DND-41 (cell line): ENCODE measurements at regions not wholly inside any gene's neighbourhood (a gene's known extent, or its start where the extent isn't known, plus 50 kb on each side); places are given as distances from the start of the nearest gene placed in this dataset.
"Not testable (repeated sequence)": the region's sequence is repeated elsewhere in the genome, so short reads cannot be mapped to it uniquely, and the experiment has no call there.

Experiments
- ATAC-seq: fragments of 200-7000 bp; cut with Tn5 transposase; 3 replicates; pipeline ENCODE4 v1.9.1; 2021; ENCODE audit warnings: low read depth; ENCODE audit not compliant: insufficient read depth
- DNase-seq: peaks from one replicate; pipeline ENCODE4 v3.0.0-alpha.2; 2020
- H2AFZ ChIP-seq: 2 replicates; pipeline ENCODE4 v1.6.0; 2012; ENCODE audit warnings: low read depth, low read length
- H3K27ac ChIP-seq: 2 replicates; pipeline ENCODE4 v1.5.1; 2012; ENCODE audit warnings: low read length, inconsistent platforms
- H3K27me3 ChIP-seq: fragments of 200-600 bp; sonication (generic); 2 replicates; pipeline ENCODE4 v1.6.0; 2012; ENCODE audit warnings: low read length, mild to moderate bottlenecking, inconsistent platforms; ENCODE audit not compliant: insufficient read depth, poor library complexity
- H3K36me3 ChIP-seq: 2 replicates; pipeline ENCODE4 v1.5.1; 2012; ENCODE audit warnings: low read length, inconsistent platforms; ENCODE audit not compliant: insufficient read depth
- H3K4me1 ChIP-seq: 2 replicates; pipeline ENCODE4 v1.5.1; 2012; ENCODE audit warnings: mild to moderate bottlenecking, low read length; ENCODE audit not compliant: insufficient read depth
- H3K4me2 ChIP-seq: 2 replicates; pipeline ENCODE4 v1.6.0; 2012; ENCODE audit warnings: mild to moderate bottlenecking, moderate library complexity, low read length, inconsistent platforms; ENCODE audit not compliant: insufficient read depth
- H3K4me3 ChIP-seq, 2 experiments: fragments of 200-600 bp in 1 of 2; shearing (Covaris generic) in 1 of 2; 2 replicates each; pipeline ENCODE4 v1.5.1; 2012 to 2016; ENCODE audit warnings: inconsistent platforms in 2 of 2, low read length in 2 of 2, mild to moderate bottlenecking in 2 of 2, low read depth in 1 of 2, moderate library complexity in 1 of 2
- H3K79me2 ChIP-seq: 2 replicates; pipeline ENCODE4 v1.6.0; 2012; ENCODE audit warnings: low read length, inconsistent platforms; ENCODE audit not compliant: insufficient read depth
- H3K9ac ChIP-seq: 2 replicates; pipeline ENCODE4 v1.6.0; 2012; ENCODE audit warnings: low read depth, mild to moderate bottlenecking, inconsistent platforms, low read length, moderate library complexity
- H3K9me3 ChIP-seq: 2 replicates; pipeline ENCODE4 v1.5.1; 2012; ENCODE audit warnings: low read length, moderate library complexity, mild to moderate bottlenecking, inconsistent platforms; ENCODE audit not compliant: insufficient read depth, severe bottlenecking
- H4K20me1 ChIP-seq: 2 replicates; pipeline ENCODE4 v1.6.0; 2012; ENCODE audit warnings: low read length; ENCODE audit not compliant: insufficient read depth
- CTCF ChIP-seq: IDR thresholded peaks from 2 replicates; pipeline ENCODE4 v1.5.1; 2012; ENCODE audit warnings: borderline replicate concordance, low read length, moderate library complexity, mild to moderate bottlenecking; ENCODE audit not compliant: poor library complexity, severe bottlenecking; ENCODE audit errors: extremely low read depth
- EZH2 ChIP-seq: IDR thresholded peaks from 3 replicates; pipeline ENCODE4 v1.6.1; 2012; ENCODE audit warnings: borderline replicate concordance, low read depth, mild to moderate bottlenecking, moderate library complexity, low read length, inconsistent platforms; ENCODE audit not compliant: severe bottlenecking

GRCh38 chr7:125065001-125065400, 135.4 kb upstream of the POT1 start:
- no peaks in the 10 kb centered on the region for H3K36me3 ChIP-seq
- no peak overlapping the region for H3K4me2 ChIP-seq
- H3K79me2 ChIP-seq = no peaks in the 10 kb centered on the region
- no peak overlapping the region for H3K4me3 ChIP-seq
- ATAC-seq (no peak), DNase-seq (no peak)
- no peaks in the 10 kb centered on the region for H3K27me3 ChIP-seq
- no peaks in the 10 kb centered on the region for H3K9me3 ChIP-seq
- H3K4me1 ChIP-seq = no peaks in the 10 kb centered on the region
- H3K9ac ChIP-seq = no peak overlapping the region
- no peak overlapping the region for H2AFZ ChIP-seq
- H3K27ac ChIP-seq = no peak overlapping the region
- TF ChIP-seq EZH2 = no peak
- TF ChIP-seq CTCF = no peak
- no peaks in the 10 kb centered on the region for H4K20me1 ChIP-seq

- H3K27me3 ChIP-seq = no peaks in the 10 kb centered on the region
- DNase-seq (no peak), ATAC-seq (no peak)
- H3K9ac ChIP-seq = no peak overlapping the region
- H3K36me3 ChIP-seq = no peaks in the 10 kb centered on the region
- H2AFZ ChIP-seq = no peak overlapping the region
- H3K27ac ChIP-seq = no peak overlapping the region
- H4K20me1 ChIP-seq = no peaks in the 10 kb centered on the region
- TF ChIP-seq CTCF (no peak), EZH2 (no peak)
- no peak overlapping the region for H3K4me2 ChIP-seq
- no peaks in the 10 kb centered on the region for H3K4me1 ChIP-seq
- no peaks in the 10 kb centered on the region for H3K79me2 ChIP-seq
- no peak overlapping the region for H3K4me3 ChIP-seq
- no peaks in the 10 kb centered on the region for H3K9me3 ChIP-seq
Observed at GRCh38 chr7:125061776-125062397, 132.3 kb upstream of the POT1 start.

- not testable (repeated sequence) for H3K79me2 ChIP-seq, H3K27me3 ChIP-seq, H3K4me1 ChIP-seq, H2AFZ ChIP-seq, H3K4me2 ChIP-seq, H3K36me3 ChIP-seq, DNase-seq, H3K4me3 ChIP-seq, H3K9me3 ChIP-seq, ATAC-seq, H3K27ac ChIP-seq, H3K9ac ChIP-seq, H4K20me1 ChIP-seq
Observed at GRCh38 chr7:125061083-125061745, 131.6 kb upstream of the POT1 start.

GRCh38 chr7:125059861-125060456, 130.3 kb upstream of the POT1 start:
- H4K20me1 ChIP-seq = no peaks in the 10 kb centered on the region
- no peaks in the 10 kb centered on the region for H3K27me3 ChIP-seq
- H3K36me3 ChIP-seq = no peaks in the 10 kb centered on the region
- no peak overlapping the region for H3K4me3 ChIP-seq
- H3K79me2 ChIP-seq = no peaks in the 10 kb centered on the region
- H3K27ac ChIP-seq = no peak overlapping the region
- H2AFZ ChIP-seq = no peak overlapping the region
- TF ChIP-seq CTCF (peak; percentile 47), EZH2 (no peak)
- H3K9ac ChIP-seq = no peak overlapping the region
- no peak overlapping the region for H3K4me2 ChIP-seq
- DNase-seq = no peak
- no peaks in the 10 kb centered on the region for H3K9me3 ChIP-seq
- H3K4me1 ChIP-seq = no peaks in the 10 kb centered on the region
- no peak for ATAC-seq
